ENCODE measurements at regions not wholly inside any gene's neighbourhood (a gene's known extent, or its start where the extent isn't known, plus 50 kb on each side); places are given as distances from the start of the nearest gene placed in this dataset.

GRCh38 chr1:229760478-229760996, 134.5 kb downstream of the URB2 start:
- no peak overlapping the region for H3K4me3 ChIP-seq (ENCODE audit: low read depth, low read length)
- TF ChIP-seq POLR2A (IDR thresholded peaks at IDR 0.05; ENCODE audit: extremely low read depth, insufficient read length) (no peak), CTCF (IDR thresholded peaks at IDR 0.05; ENCODE audit: low read depth, low read length) (no peak), MAX (IDR thresholded peaks at IDR 0.05; ENCODE audit: low read depth, low read length) (no peak), MYC (IDR thresholded peaks at IDR 0.05; ENCODE audit: low read depth, low read length) (no peak)
- no peak for DNase-seq (ENCODE audit: low read depth)

- DNase-seq (ENCODE audit: low read depth): no peak
- TF ChIP-seq POLR2A (IDR thresholded peaks at IDR 0.05; ENCODE audit: extremely low read depth, insufficient read length): no peak
- no peak for TF ChIP-seq MAX (IDR thresholded peaks at IDR 0.05; ENCODE audit: low read depth, low read length)
- TF ChIP-seq CTCF (IDR thresholded peaks at IDR 0.05; ENCODE audit: low read depth, low read length): no peak
- H3K4me3 ChIP-seq (ENCODE audit: low read depth, low read length): no peak overlapping the region
Observed at GRCh38 chr1:229762891-229763290, 136.8 kb downstream of the URB2 start.

- TF ChIP-seq POLR2A (IDR thresholded peaks at IDR 0.05; ENCODE audit: extremely low read depth, insufficient read length) (no peak), MYC (IDR thresholded peaks at IDR 0.05; ENCODE audit: low read depth, low read length) (no peak), CTCF (IDR thresholded peaks at IDR 0.05; ENCODE audit: low read depth, low read length) (no peak), MAX (IDR thresholded peaks at IDR 0.05; ENCODE audit: low read depth, low read length) (no peak)
- no peak overlapping the region for H3K4me3 ChIP-seq (ENCODE audit: low read depth, low read length)
- DNase-seq (ENCODE audit: low read depth): no peak
Observed at GRCh38 chr1:229768232-229768631, 142.2 kb downstream of the URB2 start.

- H3K4me3 ChIP-seq (ENCODE audit: low read depth, low read length): no peak overlapping the region
- TF ChIP-seq MYC (IDR thresholded peaks at IDR 0.05; ENCODE audit: low read depth, low read length) (no peak), POLR2A (IDR thresholded peaks at IDR 0.05; ENCODE audit: extremely low read depth, insufficient read length) (no peak), MAX (IDR thresholded peaks at IDR 0.05; ENCODE audit: low read depth, low read length) (no peak), CTCF (IDR thresholded peaks at IDR 0.05; ENCODE audit: low read depth, low read length) (no peak)
- DNase-seq (ENCODE audit: low read depth): no peak
Observed at GRCh38 chr1:229769006-229769405, 143.0 kb downstream of the URB2 start.

- no peak overlapping the region for H3K4me3 ChIP-seq (ENCODE audit: low read depth, low read length)
- no peak for DNase-seq (ENCODE audit: low read depth)
- TF ChIP-seq MAX (IDR thresholded peaks at IDR 0.05; ENCODE audit: low read depth, low read length): no peak
- no peak for TF ChIP-seq POLR2A (IDR thresholded peaks at IDR 0.05; ENCODE audit: extremely low read depth, insufficient read length)
- no peak for TF ChIP-seq MYC (IDR thresholded peaks at IDR 0.05; ENCODE audit: low read depth, low read length)
- TF ChIP-seq CTCF (IDR thresholded peaks at IDR 0.05; ENCODE audit: low read depth, low read length): no peak
Observed at GRCh38 chr1:229769809-229770208, 143.8 kb downstream of the URB2 start.

- H3K4me3 ChIP-seq (ENCODE audit: low read depth, low read length): no peak overlapping the region
- no peak for DNase-seq (ENCODE audit: low read depth)
Observed at GRCh38 chr1:229778794-229779193, 152.7 kb downstream of the URB2 start.

More at GRCh38 chr1:229778794-229779193, 152.7 kb downstream of the URB2 start:
- no peak for TF ChIP-seq POLR2A (IDR thresholded peaks at IDR 0.05; ENCODE audit: extremely low read depth, insufficient read length)
- TF ChIP-seq MYC (IDR thresholded peaks at IDR 0.05; ENCODE audit: low read depth, low read length): no peak
- TF ChIP-seq MAX (IDR thresholded peaks at IDR 0.05; ENCODE audit: low read depth, low read length): no peak
- no peak for TF ChIP-seq CTCF (IDR thresholded peaks at IDR 0.05; ENCODE audit: low read depth, low read length)

All from NB4 (cell line).